GM21367 (cell line): ENCODE measurements at regions not wholly inside any gene's neighbourhood (a gene's known extent, or its start where the extent isn't known, plus 50 kb on each side); places are given as distances from the start of the nearest gene placed in this dataset.

Experiments used
- ATAC-seq: cut with Tn5 transposase; IDR thresholded peaks from one replicate; pipeline ENCODE4 v1.9.1; 2021; ENCODE audit not compliant: unreplicated experiment

- ATAC-seq: no peak
Measured at GRCh38 chr21:36532769-36533467, 53.0 kb upstream of the CLDN14 start.

- ATAC-seq: no peak
Measured at GRCh38 chr21:36533468-36533848, 53.5 kb upstream of the CLDN14 start.

GRCh38 chr21:36534656-36535055 lies 54.7 kb upstream of the CLDN14 start:
- ATAC-seq: no peak

- peak; percentile 80 for ATAC-seq
Measured at GRCh38 chr21:36535618-36536241, 55.8 kb upstream of the CLDN14 start.

- no peak for ATAC-seq
Measured at GRCh38 chr21:36538761-36539160, 58.8 kb upstream of the CLDN14 start.

GRCh38 chr21:36539434-36540150 lies 59.7 kb upstream of the CLDN14 start:
- no peak for ATAC-seq

GRCh38 chr21:36540700-36541099 lies 60.8 kb upstream of the CLDN14 start:
- no peak for ATAC-seq

- ATAC-seq: no peak
Measured at GRCh38 chr21:36541721-36542139, 61.8 kb upstream of the CLDN14 start.

GRCh38 chr21:36542312-36543101 lies 62.6 kb upstream of the CLDN14 start:
- peak; percentile 61 for ATAC-seq

GRCh38 chr21:36543924-36544323 lies 64.0 kb upstream of the CLDN14 start:
- no peak for ATAC-seq

- ATAC-seq: no peak
Measured at GRCh38 chr21:36544545-36544944, 64.6 kb upstream of the CLDN14 start.

GRCh38 chr21:36545776-36546511 lies 66.0 kb upstream of the CLDN14 start:
- ATAC-seq: no peak

- no peak for ATAC-seq
Measured at GRCh38 chr21:36547464-36547863, 67.5 kb upstream of the CLDN14 start.

- no peak for ATAC-seq
Measured at GRCh38 chr21:36548866-36549265, 68.9 kb upstream of the CLDN14 start.

GRCh38 chr21:36549470-36549869 lies 69.5 kb upstream of the CLDN14 start:
- ATAC-seq: no peak

- no peak for ATAC-seq
Measured at GRCh38 chr21:36550761-36551160, 70.8 kb upstream of the CLDN14 start.

GRCh38 chr21:36551321-36551720 lies 71.4 kb upstream of the CLDN14 start:
- ATAC-seq: no peak

GRCh38 chr21:36551731-36552433 lies 72.0 kb upstream of the CLDN14 start:
- no peak for ATAC-seq

GRCh38 chr21:36552434-36552785 lies 72.5 kb upstream of the CLDN14 start:
- no peak for ATAC-seq

GRCh38 chr21:36553406-36553805 lies 73.5 kb upstream of the CLDN14 start:
- no peak for ATAC-seq
